Gastroesophageal sphincter (tissue), 4 donors: ENCODE measurements at regions not wholly inside any gene's neighbourhood (a gene's known extent, or its start where the extent isn't known, plus 50 kb on each side); places are given as distances from the start of the nearest gene placed in this dataset.

ENCODE experiments used
- ATAC-seq: fragments of 150-250 bp; one replicate; pipeline ENCODE4 v1.9.1; 2016; ENCODE audit warnings: mild to moderate bottlenecking, moderate library complexity
- H3K27ac ChIP-seq, 4 donors: fragments of 200-600 bp; sonication (generic) in 3 of 4; 1 replicate in 3 of 4; 2 replicates in 1 of 4; pipeline ENCODE4 v1.5.1; 2016 to 2019
- H3K27me3 ChIP-seq: fragments of 200-600 bp; sonication (generic); one replicate; pipeline ENCODE4 v1.5.1; 2019
- H3K36me3 ChIP-seq, 2 donors: fragments of 200-600 bp; sonication (generic); one replicate each; pipeline ENCODE4 v1.5.1; 2019; ENCODE audit warnings: control low read depth in 1 of 2
- H3K4me1 ChIP-seq, 3 donors: fragments of 200-600 bp; sonication (generic); 1 replicate in 2 of 3; 2 replicates in 1 of 3; pipeline ENCODE4 v1.5.1; 2016 to 2019; ENCODE audit warnings: control low read depth in 2 of 3
- H3K4me3 ChIP-seq, 2 donors: fragments of 200-600 bp; sonication (generic); one replicate each; pipeline ENCODE4 v1.5.1; 2019; ENCODE audit warnings: mild to moderate bottlenecking in 1 of 2, moderate library complexity in 1 of 2
- H3K9me3 ChIP-seq, 3 donors: fragments of 200-600 bp; sonication (generic); one replicate each; pipeline ENCODE4 v1.5.1; 2017 to 2019; ENCODE audit warnings: control low read depth in 2 of 3
- CTCF ChIP-seq, 4 experiments: fragments of 200-600 bp in 2 of 4; fragments of 450-650 bp in 2 of 4; sonication (generic) in 1 of 4; IDR thresholded peaks; one replicate each; pipeline ENCODE4 v1.5.1; 2017 to 2019; ENCODE audit warnings: antibody characterized with exemption in 4 of 4, mild to moderate bottlenecking in 2 of 4, moderate library complexity in 2 of 4
- EP300 ChIP-seq: sonication (generic); formaldehyde crosslinking; IDR thresholded peaks from one replicate; pipeline ENCODE4 v1.6.1; 2017; ENCODE audit warnings: antibody characterized with exemption, mild to moderate bottlenecking
- POLR2A ChIP-seq, 2 donors: fragments of 450-650 bp; IDR thresholded peaks; one replicate each; pipeline ENCODE4 v1.6.1; 2017; ENCODE audit warnings: antibody characterized with exemption in 2 of 2, mild to moderate bottlenecking in 2 of 2, moderate library complexity in 1 of 2
- POLR2AphosphoS5 ChIP-seq: sonication (generic); formaldehyde crosslinking; IDR thresholded peaks from one replicate; pipeline ENCODE4 v1.6.1; 2017; ENCODE audit warnings: antibody characterized with exemption
- WGBS, 2 donors: methylation state at CpG; one replicate each; pipeline ENCODE4 v1.1.5; 2018; ENCODE audit warnings: low coverage in 1 of 2; 5-methylcytosine and 5-hydroxymethylcytosine counted together

- Histone ChIP-seq H3K27ac (no peak overlapping the region), H3K27me3 (no peaks in the 10 kb centered on the region), H3K4me3 (no peak overlapping the region), H3K9me3 (no peaks in the 10 kb centered on the region), H3K4me1 (no peaks in the 10 kb centered on the region), H3K36me3 (no peaks in the 10 kb centered on the region)
- 59 to 73% methylated on average over 5 to 6 of the region's 6 CpGs for WGBS, 2 donors
- TF ChIP-seq POLR2AphosphoS5 (no peak), POLR2A (IDR thresholded peaks at IDR 0.05) (no peak), EP300 (no peak), CTCF (IDR thresholded peaks at IDR 0.05) (no peak)
- ATAC-seq, result no peak
Observed at GRCh38 chr7:89926701-89927100, 227.6 kb upstream of the STEAP1 start.

GRCh38 chr7:89927762-89928161, 226.5 kb upstream of the STEAP1 start:
- Histone ChIP-seq H3K36me3 (no peaks in the 10 kb centered on the region), H3K4me1 (no peaks in the 10 kb centered on the region), H3K27me3 (no peaks in the 10 kb centered on the region), H3K4me3 (no peak overlapping the region), H3K27ac (no peak overlapping the region), H3K9me3 (no peaks in the 10 kb centered on the region)
- TF ChIP-seq POLR2A (IDR thresholded peaks at IDR 0.05) (no peak), CTCF (IDR thresholded peaks at IDR 0.05) (no peak), EP300 (no peak), POLR2AphosphoS5 (no peak)
- peak; percentile 43 for ATAC-seq
- WGBS, 2 donors, result 40 to 57% methylated on average over 1 of the region's 1 CpG

- Histone ChIP-seq H3K27ac (no peak overlapping the region), H3K36me3 (no peaks in the 10 kb centered on the region), H3K4me3 (no peak overlapping the region), H3K9me3 (no peaks in the 10 kb centered on the region), H3K27me3 (no peaks in the 10 kb centered on the region), H3K4me1 (no peaks in the 10 kb centered on the region)
- TF ChIP-seq EP300, result no peak
- no peak for TF ChIP-seq POLR2AphosphoS5
- TF ChIP-seq CTCF (IDR thresholded peaks at IDR 0.05), result no peak
- TF ChIP-seq POLR2A (IDR thresholded peaks at IDR 0.05), result no peak
- ATAC-seq, result no peak
- WGBS, 2 donors, result 94% methylated on average over 1 of the region's 1 CpG; no CpG with 5 or more reads in 1 of the 2 donors
Observed at GRCh38 chr7:89928451-89928850, 225.8 kb upstream of the STEAP1 start.

- H3K27ac ChIP-seq, result no peak overlapping the region
- no peak overlapping the region for H3K4me3 ChIP-seq
- no peak for ATAC-seq
- TF ChIP-seq POLR2A (IDR thresholded peaks at IDR 0.05) (no peak), POLR2AphosphoS5 (no peak), EP300 (no peak), CTCF (IDR thresholded peaks at IDR 0.05) (no peak)
- H3K36me3 ChIP-seq, result no peaks in the 10 kb centered on the region
- no peaks in the 10 kb centered on the region for H3K4me1 ChIP-seq
- no peaks in the 10 kb centered on the region for H3K27me3 ChIP-seq
- 0 to 33% methylated on average over 1 of the region's 1 CpG for WGBS, 2 donors
- H3K9me3 ChIP-seq, result no peaks in the 10 kb centered on the region
Observed at GRCh38 chr7:89934101-89934500, 220.2 kb upstream of the STEAP1 start.

- Histone ChIP-seq H3K4me3 (no peak overlapping the region), H3K4me1 (no peaks in the 10 kb centered on the region), H3K27me3 (no peaks in the 10 kb centered on the region), H3K36me3 (no peaks in the 10 kb centered on the region), H3K27ac (no peak overlapping the region), H3K9me3 (no peaks in the 10 kb centered on the region)
- ATAC-seq, result no peak
- WGBS, 2 donors, result 19 to 58% methylated on average over 3 of the region's 3 CpGs
- TF ChIP-seq POLR2A (IDR thresholded peaks at IDR 0.05) (no peak), POLR2AphosphoS5 (no peak), CTCF (IDR thresholded peaks at IDR 0.05) (no peak), EP300 (no peak)
Observed at GRCh38 chr7:89943525-89944050, 210.7 kb upstream of the STEAP1 start.
